ENCODE measurements at regions not wholly inside any gene's neighbourhood (a gene's known extent, or its start where the extent isn't known, plus 50 kb on each side); places are given as distances from the start of the nearest gene placed in this dataset.

DNA sequence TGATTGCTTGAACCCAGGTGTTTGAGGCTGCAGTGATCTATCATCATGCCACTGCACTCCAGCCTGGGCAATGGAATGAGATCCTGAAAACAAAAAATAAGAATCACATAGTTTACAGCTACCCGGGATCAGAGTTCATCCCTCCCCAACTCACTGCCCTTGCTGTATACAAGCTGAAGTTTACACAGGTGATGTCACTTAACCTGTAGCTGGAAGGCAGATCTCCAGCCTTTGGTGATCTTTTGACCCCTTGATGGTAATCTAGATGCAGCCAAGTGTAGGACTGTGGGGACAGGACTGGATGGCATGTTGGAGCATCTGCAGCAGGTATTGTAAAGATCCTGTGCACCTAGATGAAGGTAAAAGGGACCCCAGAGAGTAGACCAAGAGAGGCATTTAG lies 66.7 kb upstream of the SLC14A2 start:
- intact Hi-C loops (cut with DNase I; ENCODE audit: low total_unique reads), result no loop called here
- Histone ChIP-seq H3K4me3 (no peak overlapping the region), H3K9me3 (no peaks in the 10 kb centered on the region), H3K27me3 (no peaks in the 10 kb centered on the region), H3K27ac (no peak overlapping the region), H3K4me1 (no peaks in the 10 kb centered on the region), H3K36me3 (no peaks in the 10 kb centered on the region)
- TF ChIP-seq CTCF (IDR thresholded peaks at IDR 0.05), result no peak
- 63 to 78% (median 74%) methylated on average over 1 of the region's 1 CpG for WGBS, 5 donors
- DNase-seq, result no peak

- Histone ChIP-seq H3K27ac (no peak overlapping the region), H3K9me3 (no peaks in the 10 kb centered on the region), H3K36me3 (no peaks in the 10 kb centered on the region), H3K4me1 (peaks cover 0 to 5% (median 0%) of the 10 kb centered on the region in 4 donors), H3K27me3 (no peaks in the 10 kb centered on the region), H3K4me3 (no peak overlapping the region)
- WGBS, 5 donors, result 70 to 92% (median 85%) methylated on average over 7 of the region's 7 CpGs
- TF ChIP-seq EP300 (IDR thresholded peaks at IDR 0.05), result no peak
- no peak for TF ChIP-seq POLR2A (IDR thresholded peaks at IDR 0.05)
- TF ChIP-seq POLR2AphosphoS5 (IDR thresholded peaks at IDR 0.05), result no peak
- no peak for TF ChIP-seq CTCF (IDR thresholded peaks at IDR 0.05)
- DNase-seq, result no peak
- intact Hi-C loops (cut with DNase I; ENCODE audit: low total_unique reads), result no loop called here
Measured at GRCh38 chr18:45549290-45549689, 66.0 kb upstream of the SLC14A2 start.

GRCh38 chr18:45551142-45551815 lies 64.0 kb upstream of the SLC14A2 start:
- no peaks in the 10 kb centered on the region for H3K9me3 ChIP-seq
- TF ChIP-seq CTCF (IDR thresholded peaks at IDR 0.05) (no peak), EP300 (IDR thresholded peaks at IDR 0.05) (no peak), POLR2A (IDR thresholded peaks at IDR 0.05) (no peak), POLR2AphosphoS5 (IDR thresholded peaks at IDR 0.05) (no peak)
- WGBS, 5 donors, result 73 to 86% (median 83%) methylated on average over 6 of the region's 6 CpGs
- H3K36me3 ChIP-seq, result no peaks in the 10 kb centered on the region
- H3K27ac ChIP-seq, result no peak overlapping the region
- H3K4me3 ChIP-seq, result no peak overlapping the region
- DNase-seq, result no peak
- H3K4me1 ChIP-seq, result peaks cover 0 to 8% (median 0%) of the 10 kb centered on the region in 4 donors
- H3K27me3 ChIP-seq, result no peaks in the 10 kb centered on the region
- intact Hi-C loops (cut with DNase I; ENCODE audit: low total_unique reads), result no loop called here

DNA sequence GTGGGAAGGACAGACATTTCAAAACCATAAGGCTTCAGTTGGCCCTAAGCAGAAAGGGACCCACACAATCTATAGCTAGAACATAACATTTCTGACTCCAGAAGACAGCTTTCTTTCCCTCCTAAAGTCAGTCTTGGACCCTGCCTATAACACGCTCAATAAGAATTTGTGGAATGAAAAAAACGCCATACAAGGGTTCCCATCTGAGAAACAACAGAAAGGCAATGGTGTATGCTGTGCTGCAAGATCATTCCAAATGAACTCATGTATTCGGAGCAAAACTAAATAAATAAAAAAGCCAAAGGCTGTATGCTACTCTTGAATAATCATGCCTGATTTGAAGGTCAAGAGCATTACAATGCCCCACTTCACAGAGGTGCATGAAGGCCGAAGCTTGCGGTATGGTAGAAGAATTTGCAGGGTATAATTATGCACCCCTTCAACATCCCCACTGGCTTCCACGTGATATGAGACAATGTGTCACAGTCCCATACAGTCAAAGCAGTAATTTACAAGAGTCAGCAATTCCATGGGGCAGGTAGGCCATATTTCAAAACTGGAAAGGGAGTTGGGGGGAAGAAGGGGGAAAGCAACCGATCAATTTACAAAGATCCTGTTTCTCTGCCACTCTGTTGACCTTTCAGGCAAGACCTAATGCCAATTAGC lies 61.4 kb upstream of the SLC14A2 start:
- no peak for DNase-seq
- Histone ChIP-seq H3K4me3 (no peak overlapping the region), H3K4me1 (peaks cover 0 to 8% (median 0%) of the 10 kb centered on the region in 4 donors), H3K36me3 (no peaks in the 10 kb centered on the region), H3K27me3 (no peaks in the 10 kb centered on the region), H3K27ac (no peak overlapping the region), H3K9me3 (no peaks in the 10 kb centered on the region)
- TF ChIP-seq CTCF (IDR thresholded peaks at IDR 0.05), result no peak
- TF ChIP-seq POLR2AphosphoS5 (IDR thresholded peaks at IDR 0.05), result no peak
- no peak for TF ChIP-seq POLR2A (IDR thresholded peaks at IDR 0.05)
- intact Hi-C loops (cut with DNase I; ENCODE audit: low total_unique reads), result no loop called here
- WGBS, 5 donors, result 78 to 84% (median 83%) methylated on average over 7 of the region's 7 CpGs

Data from stomach (tissue), 8 donors.